Testis (tissue), 2 donors: ENCODE measurements at regions not wholly inside any gene's neighbourhood (a gene's known extent, or its start where the extent isn't known, plus 50 kb on each side); places are given as distances from the start of the nearest gene placed in this dataset.

Source experiments
- DNase-seq: peaks from one replicate; pipeline ENCODE4 v3.0.0-alpha.2; 2019
- H3K27ac ChIP-seq, 2 donors: fragments of 200-600 bp; sonication (generic); one replicate each; pipeline ENCODE4 v1.5.1; 2019
- H3K27me3 ChIP-seq: fragments of 200-600 bp; sonication (generic); one replicate; pipeline ENCODE4 v1.5.1; 2019
- H3K36me3 ChIP-seq: fragments of 200-600 bp; sonication (generic); one replicate; pipeline ENCODE4 v1.5.1; 2017; ENCODE audit warnings: low read depth; ENCODE audit errors: missing control alignments
- H3K4me1 ChIP-seq: fragments of 200-600 bp; sonication (generic); one replicate; pipeline ENCODE4 v1.5.1; 2019
- H3K4me3 ChIP-seq, 2 donors: fragments of 200-600 bp; sonication (generic); one replicate each; pipeline ENCODE4 v1.5.1; 2017 to 2019
- H3K9me3 ChIP-seq: fragments of 200-600 bp; sonication (generic); one replicate; pipeline ENCODE4 v1.5.1; 2017
- POLR2A ChIP-seq: fragments of 450-650 bp; IDR thresholded peaks from one replicate; pipeline ENCODE4 v1.6.1; 2017; ENCODE audit warnings: antibody characterized with exemption, mild to moderate bottlenecking, moderate library complexity
- WGBS, 2 donors: methylation state at CpG; one replicate each; pipeline ENCODE4 v1.1.5; 2018; 5-methylcytosine and 5-hydroxymethylcytosine counted together
- intact Hi-C: fragments of 100-400 bp; cut with DNase I; formaldehyde crosslinking; loops from one replicate; pipeline ENCODE4 v1.15.1; 2023; ENCODE audit warnings: low total_unique reads
- TF ChIP-seq, protein P1 (sequence below), 3 experiments: fragments of 450-650 bp in 2 of 3; fragments of 200-600 bp in 1 of 3; sonication (generic) in 1 of 3; IDR thresholded peaks; one replicate each; pipeline ENCODE4 v1.5.1; 2016 to 2019; ENCODE audit warnings: antibody characterized with exemption in 3 of 3, mild to moderate bottlenecking in 2 of 3, moderate library complexity in 1 of 3

- intact Hi-C loops, result no loop called here
- Histone ChIP-seq H3K27ac (no peak overlapping the region), H3K27me3 (no peaks in the 10 kb centered on the region), H3K4me1 (no peaks in the 10 kb centered on the region), H3K36me3 (no peaks in the 10 kb centered on the region), H3K9me3 (no peaks in the 10 kb centered on the region), H3K4me3 (no peak overlapping the region)
- DNase-seq, result no peak
- TF ChIP-seq POLR2A, result no peak
- TF ChIP-seq, protein P1, sequence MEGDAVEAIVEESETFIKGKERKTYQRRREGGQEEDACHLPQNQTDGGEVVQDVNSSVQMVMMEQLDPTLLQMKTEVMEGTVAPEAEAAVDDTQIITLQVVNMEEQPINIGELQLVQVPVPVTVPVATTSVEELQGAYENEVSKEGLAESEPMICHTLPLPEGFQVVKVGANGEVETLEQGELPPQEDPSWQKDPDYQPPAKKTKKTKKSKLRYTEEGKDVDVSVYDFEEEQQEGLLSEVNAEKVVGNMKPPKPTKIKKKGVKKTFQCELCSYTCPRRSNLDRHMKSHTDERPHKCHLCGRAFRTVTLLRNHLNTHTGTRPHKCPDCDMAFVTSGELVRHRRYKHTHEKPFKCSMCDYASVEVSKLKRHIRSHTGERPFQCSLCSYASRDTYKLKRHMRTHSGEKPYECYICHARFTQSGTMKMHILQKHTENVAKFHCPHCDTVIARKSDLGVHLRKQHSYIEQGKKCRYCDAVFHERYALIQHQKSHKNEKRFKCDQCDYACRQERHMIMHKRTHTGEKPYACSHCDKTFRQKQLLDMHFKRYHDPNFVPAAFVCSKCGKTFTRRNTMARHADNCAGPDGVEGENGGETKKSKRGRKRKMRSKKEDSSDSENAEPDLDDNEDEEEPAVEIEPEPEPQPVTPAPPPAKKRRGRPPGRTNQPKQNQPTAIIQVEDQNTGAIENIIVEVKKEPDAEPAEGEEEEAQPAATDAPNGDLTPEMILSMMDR (IDR thresholded peaks at IDR 0.05), result no peak
- WGBS, 2 donors, result 84 to 88% methylated on average over 3 of the region's 3 CpGs
These were observed 103.1 kb upstream of the CXCR4 start for GRCh38 chr2:136221026-136221425.

GRCh38 chr2:136219963-136220362 is 102.0 kb upstream of the CXCR4 start:
- Histone ChIP-seq H3K27ac (no peak overlapping the region), H3K4me3 (no peak overlapping the region), H3K27me3 (no peaks in the 10 kb centered on the region), H3K4me1 (no peaks in the 10 kb centered on the region), H3K9me3 (no peaks in the 10 kb centered on the region), H3K36me3 (no peaks in the 10 kb centered on the region)
- 59 to 74% methylated on average over 4 of the region's 4 CpGs for WGBS, 2 donors
- intact Hi-C loops, result no loop called here
- DNase-seq, result no peak
- TF ChIP-seq, protein P1 (IDR thresholded peaks at IDR 0.05), result no peak
- no peak for TF ChIP-seq POLR2A

- intact Hi-C loops, result no loop called here
- Histone ChIP-seq H3K36me3 (no peaks in the 10 kb centered on the region), H3K9me3 (no peaks in the 10 kb centered on the region), H3K27me3 (no peaks in the 10 kb centered on the region), H3K27ac (no peak overlapping the region), H3K4me3 (no peak overlapping the region), H3K4me1 (no peaks in the 10 kb centered on the region)
- WGBS, 2 donors, result 76 to 82% methylated on average over 6 of the region's 6 CpGs
- DNase-seq, result no peak
- no peak for TF ChIP-seq POLR2A
- TF ChIP-seq, protein P1 (IDR thresholded peaks at IDR 0.05), result no peak
These were observed 101.4 kb upstream of the CXCR4 start for GRCh38 chr2:136219341-136219740.

DNA sequence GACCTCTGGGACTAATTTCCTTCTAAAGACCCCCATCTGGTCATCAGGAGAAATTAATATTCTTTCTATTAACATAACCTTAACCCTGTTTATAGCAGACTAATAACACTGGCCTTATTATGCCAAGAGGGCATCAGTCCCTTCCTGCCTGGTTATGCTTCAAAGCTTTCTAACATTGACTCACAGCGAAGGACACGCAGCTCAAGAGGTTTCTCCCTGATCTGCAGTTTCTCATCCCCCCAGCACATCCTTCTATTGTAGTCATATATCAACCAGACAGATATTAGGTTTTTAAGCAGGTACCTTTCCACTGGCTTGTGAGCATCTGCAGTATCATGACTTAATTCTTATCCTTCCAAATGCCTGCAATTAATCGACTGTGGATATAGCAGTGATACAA is 100.0 kb upstream of the CXCR4 start:
- Histone ChIP-seq H3K4me1 (no peaks in the 10 kb centered on the region), H3K9me3 (no peaks in the 10 kb centered on the region), H3K36me3 (no peaks in the 10 kb centered on the region), H3K27me3 (no peaks in the 10 kb centered on the region), H3K4me3 (no peak overlapping the region), H3K27ac (no peak overlapping the region)
- 77 to 83% methylated on average over 3 of the region's 3 CpGs for WGBS, 2 donors
- intact Hi-C loops, result no loop called here
- DNase-seq, result no peak
- TF ChIP-seq POLR2A, result no peak
- TF ChIP-seq, protein P1 (IDR thresholded peaks at IDR 0.05), result no peak

GRCh38 chr2:136215908-136216472 is 98.0 kb upstream of the CXCR4 start:
- Histone ChIP-seq H3K27ac (no peak overlapping the region), H3K4me3 (no peak overlapping the region), H3K9me3 (no peaks in the 10 kb centered on the region), H3K27me3 (no peaks in the 10 kb centered on the region), H3K36me3 (no peaks in the 10 kb centered on the region), H3K4me1 (no peaks in the 10 kb centered on the region)
- WGBS, 2 donors, result 88 to 89% methylated on average over 5 of the region's 5 CpGs
- TF ChIP-seq, protein P1 (IDR thresholded peaks at IDR 0.05), result no peak
- no peak for TF ChIP-seq POLR2A
- intact Hi-C loops, result no loop called here
- no peak for DNase-seq
